HG02610 (cell line): ENCODE measurements at regions not wholly inside any gene's neighbourhood (a gene's known extent, or its start where the extent isn't known, plus 50 kb on each side); places are given as distances from the start of the nearest gene placed in this dataset.

Source experiments
- ATAC-seq: cut with Tn5 transposase; IDR thresholded peaks from one replicate; pipeline ENCODE4 v1.9.1; 2021; ENCODE audit warnings: mild to moderate bottlenecking, moderate library complexity; ENCODE audit not compliant: unreplicated experiment

GRCh38 chr6:113570641-113571040 is 286.5 kb upstream of the MARCKS start:
- ATAC-seq = no peak

- ATAC-seq = no peak
Observed at GRCh38 chr6:113574147-113574546, 283.0 kb upstream of the MARCKS start.

- no peak for ATAC-seq
Observed at GRCh38 chr6:113576310-113576709, 280.8 kb upstream of the MARCKS start.

GRCh38 chr6:113578691-113579090 is 278.5 kb upstream of the MARCKS start:
- ATAC-seq = no peak

- ATAC-seq = no peak
Observed at GRCh38 chr6:113584767-113585166, 272.4 kb upstream of the MARCKS start.

DNA sequence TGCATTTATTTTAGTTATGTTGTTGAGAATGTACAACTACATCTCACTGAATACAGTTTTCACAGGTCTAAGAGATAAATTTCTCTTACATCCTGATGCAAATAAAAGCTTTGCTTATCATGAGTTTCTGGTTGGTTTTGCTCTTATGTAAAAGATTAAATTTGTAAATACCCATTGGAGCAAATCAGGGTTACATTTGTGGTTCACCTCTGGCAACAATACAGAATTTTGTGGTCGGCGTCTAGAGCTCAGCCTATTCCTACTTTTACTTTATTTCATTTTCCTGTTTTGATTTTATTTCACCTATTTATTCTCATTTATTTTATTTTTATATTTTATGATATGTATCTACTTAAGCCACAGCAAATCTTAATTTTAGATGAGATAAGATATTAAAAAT is 271.9 kb upstream of the MARCKS start:
- ATAC-seq = no peak

GRCh38 chr6:113586413-113587077 is 270.6 kb upstream of the MARCKS start:
- ATAC-seq = no peak

DNA sequence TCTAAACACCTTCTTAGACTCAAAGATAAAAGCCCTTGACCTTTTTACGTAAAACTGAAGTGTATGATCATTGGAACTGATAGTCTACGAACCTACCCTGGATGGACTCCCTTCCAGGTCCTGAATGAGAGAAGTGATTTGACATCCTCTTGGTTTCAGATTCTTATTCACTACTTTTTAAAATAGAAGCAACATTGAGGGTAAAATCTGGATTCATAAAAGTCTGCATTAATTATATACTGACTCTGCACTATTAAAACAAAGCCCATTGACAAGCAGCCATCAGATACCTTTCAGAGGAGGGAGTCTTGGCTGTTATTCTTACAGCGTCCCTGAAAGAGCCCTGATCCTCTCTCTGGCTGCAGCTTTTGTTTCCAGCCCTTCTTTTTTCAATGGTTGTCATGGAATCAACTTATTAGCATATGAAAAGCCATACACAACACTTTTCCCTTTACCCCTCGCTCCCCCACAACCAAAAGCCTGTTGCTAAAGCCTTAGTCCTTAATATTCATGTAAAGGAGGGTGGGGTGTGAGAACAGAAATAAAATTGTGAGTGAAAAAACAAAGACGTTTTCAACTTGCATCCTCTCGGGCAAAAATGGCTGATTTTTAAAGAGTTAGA is 270.0 kb upstream of the MARCKS start:
- no peak for ATAC-seq

DNA sequence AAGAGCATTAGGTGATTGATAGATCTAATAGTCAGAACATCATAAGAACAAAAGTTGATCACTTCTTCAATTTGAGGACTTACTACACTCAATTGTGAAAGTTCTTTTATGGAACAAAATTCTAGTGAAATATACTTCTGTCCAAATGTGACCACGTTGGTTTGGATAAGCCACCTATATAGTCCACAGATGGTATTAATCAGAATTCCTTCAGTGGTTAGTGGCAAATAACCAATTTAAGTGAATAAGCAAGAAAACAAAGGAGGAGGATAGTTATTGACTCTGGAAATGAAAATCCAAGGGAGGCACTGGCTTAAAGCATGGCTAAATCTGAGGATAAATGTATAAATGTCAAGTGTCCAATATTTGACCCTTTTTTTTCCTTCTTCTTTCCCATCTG is 268.5 kb upstream of the MARCKS start:
- no peak for ATAC-seq

DNA sequence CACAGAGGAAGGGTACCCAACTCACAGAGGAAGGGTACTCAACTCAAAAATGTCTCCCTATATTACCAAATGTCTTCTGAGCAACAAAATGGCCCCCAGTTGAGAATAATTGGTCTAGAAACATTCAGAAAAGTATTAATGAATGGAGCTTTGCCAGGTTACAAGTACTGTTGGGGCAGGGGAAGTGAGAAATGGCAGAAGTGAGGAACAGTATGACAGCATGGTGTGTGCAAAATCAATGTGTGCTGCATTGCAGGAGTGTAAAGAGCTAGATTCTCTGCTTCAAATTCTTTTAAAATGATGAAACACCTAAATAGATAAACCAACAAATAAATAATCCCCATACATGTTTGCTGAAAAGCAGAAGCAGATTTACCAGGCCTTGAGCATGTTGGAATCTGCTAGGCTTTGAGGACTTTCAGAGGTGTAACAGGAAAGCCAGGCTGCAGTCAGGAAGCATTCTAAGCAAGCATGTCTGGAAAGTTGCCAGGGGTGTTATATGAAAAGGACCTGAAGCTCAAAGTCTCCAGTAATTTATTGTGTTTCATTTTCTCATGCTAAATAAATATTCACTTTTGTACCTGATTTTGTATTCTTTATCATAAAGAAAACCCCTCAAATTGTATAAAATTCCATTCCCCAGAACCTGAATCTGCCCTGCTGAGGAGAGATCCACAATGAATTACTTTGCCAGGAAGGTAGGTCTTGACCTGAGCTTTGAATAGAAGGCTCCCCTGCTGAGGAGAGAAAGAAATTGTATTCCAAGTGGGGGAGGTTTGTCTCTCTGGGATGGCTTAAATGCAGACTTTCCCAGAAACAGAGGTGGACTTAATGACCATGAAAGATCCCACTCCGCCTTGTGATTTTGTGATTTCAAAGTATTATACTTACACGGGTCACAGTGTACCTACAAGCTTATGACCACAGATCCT is 265.0 kb upstream of the MARCKS start:
- no peak for ATAC-seq

DNA sequence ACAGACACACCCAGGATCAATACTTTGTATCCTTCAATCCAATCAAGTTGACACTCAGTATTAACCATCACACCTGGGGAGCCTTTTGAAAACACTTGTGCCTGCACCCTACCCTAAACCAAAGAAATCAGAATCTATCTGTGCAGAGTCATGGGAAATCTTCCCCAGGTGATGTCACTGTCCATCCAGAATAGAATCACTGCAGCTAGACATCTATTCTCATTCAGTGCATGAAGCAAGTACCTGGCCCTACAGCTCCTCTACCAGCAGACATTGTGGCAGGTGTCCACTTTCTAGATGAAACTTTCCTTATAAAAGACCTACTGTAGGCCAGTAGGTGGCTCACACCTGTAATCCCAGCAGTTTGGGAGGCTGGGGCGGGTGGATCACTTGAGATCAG is 262.4 kb upstream of the MARCKS start:
- ATAC-seq = no peak

DNA sequence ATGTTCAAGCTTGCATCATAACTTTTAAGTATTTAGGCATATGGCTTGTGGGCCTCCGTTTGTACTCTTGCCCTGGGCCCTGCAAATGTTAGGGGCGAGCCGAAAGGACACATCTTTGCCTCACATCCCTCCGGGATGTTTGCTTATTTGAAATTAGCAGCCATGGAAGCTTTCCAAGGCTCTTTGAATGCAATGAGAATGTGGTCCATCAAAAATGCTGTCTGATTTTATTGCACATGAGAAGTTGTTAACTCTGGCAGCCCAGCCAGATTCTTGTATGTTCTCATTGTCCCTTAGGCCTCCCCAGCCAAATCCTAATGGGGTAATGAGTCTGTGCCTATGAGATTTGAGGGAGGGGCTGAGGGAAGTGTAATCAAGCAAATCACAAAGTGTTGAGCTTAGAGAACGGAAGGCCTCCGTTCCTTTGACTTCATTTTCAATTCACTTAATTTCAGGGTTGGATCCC is 261.2 kb upstream of the MARCKS start:
- no peak for ATAC-seq

- ATAC-seq = peak; percentile 5
Observed at GRCh38 chr6:113596387-113597230, 260.5 kb upstream of the MARCKS start.

DNA sequence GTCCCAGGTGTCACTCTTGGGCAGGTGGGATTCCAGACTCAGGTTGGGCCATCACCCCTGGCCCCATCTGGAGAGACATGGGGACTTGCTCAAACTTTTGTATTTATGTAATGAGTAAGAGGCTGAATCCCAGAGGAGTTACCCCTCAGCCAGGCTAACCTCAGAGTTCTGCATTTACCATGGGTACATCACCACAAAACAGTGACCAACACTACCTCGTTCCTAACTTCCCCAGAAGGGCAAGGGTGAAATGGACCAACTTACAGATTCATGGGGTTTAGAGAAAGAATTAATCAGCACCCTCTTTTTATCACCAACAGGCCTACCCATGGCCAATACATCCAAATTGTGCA is 259.9 kb upstream of the MARCKS start:
- ATAC-seq = peak; percentile 73

DNA sequence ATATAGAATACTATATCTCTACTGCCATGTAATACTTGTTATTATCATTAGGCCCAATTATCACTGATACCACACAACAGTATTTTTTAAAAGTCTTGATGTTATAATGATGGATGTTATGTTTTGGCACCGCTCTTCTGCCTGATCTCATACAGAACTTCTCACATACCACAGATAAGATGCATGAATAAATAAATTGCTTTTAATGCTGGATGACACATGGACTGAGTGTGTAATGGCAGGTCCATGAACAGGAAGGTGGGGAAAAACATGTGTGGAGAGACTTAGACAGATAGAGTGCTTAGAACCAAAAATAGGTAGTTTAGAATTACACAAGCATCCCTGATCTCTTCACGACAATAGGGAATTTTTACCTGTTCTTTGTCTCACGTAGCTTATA is 258.4 kb upstream of the MARCKS start:
- ATAC-seq = no peak

DNA sequence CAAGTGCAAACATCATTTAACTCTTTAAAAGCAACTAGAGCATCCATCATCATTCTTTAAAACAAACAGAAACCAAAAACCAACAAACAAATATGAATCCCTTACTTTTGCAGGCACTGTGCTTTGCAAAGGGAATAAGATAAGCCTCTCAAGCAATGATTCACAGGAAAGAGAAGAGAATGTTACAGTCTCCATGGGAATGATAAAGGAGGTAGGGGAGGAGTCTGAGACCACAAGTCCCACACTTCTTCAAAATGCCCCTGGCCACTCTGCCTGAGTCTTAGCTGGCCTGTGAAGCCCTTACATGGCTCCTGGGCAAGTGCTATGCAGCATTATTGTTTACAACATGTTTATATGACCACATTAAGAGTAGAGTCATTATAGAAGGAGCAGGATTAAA is 257.7 kb upstream of the MARCKS start:
- no peak for ATAC-seq

- ATAC-seq = peak; percentile 35
Observed at GRCh38 chr6:113600551-113601339, 256.4 kb upstream of the MARCKS start.

GRCh38 chr6:113607821-113608545 is 249.2 kb upstream of the MARCKS start:
- no peak for ATAC-seq

DNA sequence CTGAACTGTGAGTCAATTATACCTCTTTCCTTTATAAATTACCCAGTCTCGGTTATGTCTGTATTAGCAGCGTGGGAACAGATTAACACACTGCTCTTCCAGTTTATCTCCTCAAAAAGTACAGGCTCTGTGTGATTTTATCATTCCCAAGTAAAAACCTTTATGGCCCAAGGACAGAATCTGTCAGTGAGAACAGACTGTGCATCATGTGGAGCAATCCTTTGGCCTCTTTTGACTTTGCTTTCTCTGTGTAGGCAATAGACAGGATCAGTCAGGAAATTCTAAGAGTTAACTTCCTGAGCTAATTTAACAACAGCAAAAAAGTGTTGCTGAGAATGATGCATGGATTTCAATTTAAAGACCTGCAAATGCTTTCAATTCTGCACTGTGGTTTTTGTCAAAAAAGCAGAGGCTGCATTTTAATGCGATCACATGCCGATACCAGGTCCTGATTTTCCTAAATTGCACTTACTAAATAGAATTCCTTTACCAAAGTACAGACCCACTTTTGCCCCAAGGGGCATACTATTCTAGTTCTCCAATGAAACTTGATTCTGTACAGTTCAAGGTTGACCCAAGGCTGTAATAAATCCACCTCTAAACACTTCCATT is 246.7 kb upstream of the MARCKS start:
- ATAC-seq = no peak
